ENCODE measurements at regions not wholly inside any gene's neighbourhood (a gene's known extent, or its start where the extent isn't known, plus 50 kb on each side); places are given as distances from the start of the nearest gene placed in this dataset.

GRCh38 chr2:220219371-220219770 is 591.9 kb downstream of the SLC4A3 start:
- no peak for DNase-seq (ENCODE audit: low read depth)

GRCh38 chr2:220220009-220220408 is 592.6 kb downstream of the SLC4A3 start:
- no peak for DNase-seq (ENCODE audit: low read depth)

GRCh38 chr2:220221992-220222391 is 594.6 kb downstream of the SLC4A3 start:
- no peak for DNase-seq (ENCODE audit: low read depth)

GRCh38 chr2:220224691-220225543 is 597.5 kb downstream of the SLC4A3 start:
- DNase-seq (ENCODE audit: low read depth): no peak

GRCh38 chr2:220226076-220226475 is 598.6 kb downstream of the SLC4A3 start:
- DNase-seq (ENCODE audit: low read depth): no peak

- no peak for DNase-seq (ENCODE audit: low read depth)
Measured at GRCh38 chr2:220226546-220226945, 599.1 kb downstream of the SLC4A3 start.

GRCh38 chr2:220227266-220227920 is 600.0 kb downstream of the SLC4A3 start:
- no peak for DNase-seq (ENCODE audit: low read depth)

- no peak for DNase-seq (ENCODE audit: low read depth)
Measured at GRCh38 chr2:220228310-220229006, 601.0 kb downstream of the SLC4A3 start.

- no peak for DNase-seq (ENCODE audit: low read depth)
Measured at GRCh38 chr2:220240641-220241040, 613.2 kb downstream of the SLC4A3 start.

- no peak for DNase-seq (ENCODE audit: low read depth)
Measured at GRCh38 chr2:220241423-220241822, 614.0 kb downstream of the SLC4A3 start.

GRCh38 chr2:220243571-220243970 is 616.1 kb downstream of the SLC4A3 start:
- no peak for DNase-seq (ENCODE audit: low read depth)

GRCh38 chr2:220246386-220246785 is 619.0 kb downstream of the SLC4A3 start:
- no peak for DNase-seq (ENCODE audit: low read depth)

- no peak for DNase-seq (ENCODE audit: low read depth)
Measured at GRCh38 chr2:220247588-220248350, 620.3 kb downstream of the SLC4A3 start.

- no peak for DNase-seq (ENCODE audit: low read depth)
Measured at GRCh38 chr2:220259662-220260061, 632.2 kb downstream of the SLC4A3 start.

- DNase-seq (ENCODE audit: low read depth): no peak
Measured at GRCh38 chr2:220263300-220263699, 635.9 kb downstream of the SLC4A3 start.

GRCh38 chr2:220269367-220269766 is 641.9 kb downstream of the SLC4A3 start:
- no peak for DNase-seq (ENCODE audit: low read depth)

- no peak for DNase-seq (ENCODE audit: low read depth)
Measured at GRCh38 chr2:220270481-220271070, 643.1 kb downstream of the SLC4A3 start.

GRCh38 chr2:220272656-220273055 is 645.2 kb downstream of the SLC4A3 start:
- no peak for DNase-seq (ENCODE audit: low read depth)

- DNase-seq (ENCODE audit: low read depth): no peak
Measured at GRCh38 chr2:220273082-220273481, 645.7 kb downstream of the SLC4A3 start.

GRCh38 chr2:220275454-220275853 is 648.0 kb downstream of the SLC4A3 start:
- no peak for DNase-seq (ENCODE audit: low read depth)

GRCh38 chr2:220276741-220277444 is 649.5 kb downstream of the SLC4A3 start:
- DNase-seq (ENCODE audit: low read depth): no peak
